ENCODE measurements at regions not wholly inside any gene's neighbourhood (a gene's known extent, or its start where the extent isn't known, plus 50 kb on each side); places are given as distances from the start of the nearest gene placed in this dataset.
"Not testable (repeated sequence)": the region's sequence is repeated elsewhere in the genome, so short reads cannot be mapped to it uniquely, and the experiment has no call there.

DNA sequence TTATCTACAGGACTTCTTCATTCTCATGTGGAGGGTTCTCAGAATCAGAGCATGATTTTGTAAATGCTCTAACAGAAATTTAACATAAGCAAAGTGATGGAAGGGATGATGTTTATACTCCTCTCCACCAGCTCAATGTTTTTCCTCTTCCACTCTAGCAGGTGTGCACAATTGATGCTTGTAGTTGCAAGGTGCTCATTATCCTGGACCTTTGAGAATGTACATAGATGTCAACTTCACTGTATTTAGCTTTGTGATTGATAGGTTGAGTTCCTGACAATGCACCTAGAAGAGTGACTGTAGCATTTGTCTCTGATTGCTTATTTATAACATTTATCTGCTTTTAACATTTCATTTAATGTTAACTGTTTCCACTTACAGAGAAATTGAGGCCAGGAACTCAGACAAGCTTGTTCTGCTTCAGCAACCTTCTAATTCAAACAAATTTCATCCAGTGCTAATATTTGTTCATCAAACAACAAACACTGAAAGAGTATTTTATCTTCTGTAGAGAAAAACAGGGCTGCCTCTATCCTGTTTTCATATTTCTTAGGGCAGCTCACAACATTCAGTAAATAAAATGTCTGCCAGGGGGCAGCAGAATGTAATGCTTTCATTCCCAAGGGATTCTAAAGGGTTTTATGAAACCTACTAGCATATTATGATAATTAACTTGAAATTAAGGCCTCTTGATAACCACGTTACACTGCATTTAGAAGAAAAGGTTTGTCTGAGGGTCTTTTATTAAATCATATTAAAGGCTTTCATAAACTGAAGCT, 127.9 kb upstream of the NOL4 start:
- no peak for DNase-seq (ENCODE audit: low spot score)

DNA sequence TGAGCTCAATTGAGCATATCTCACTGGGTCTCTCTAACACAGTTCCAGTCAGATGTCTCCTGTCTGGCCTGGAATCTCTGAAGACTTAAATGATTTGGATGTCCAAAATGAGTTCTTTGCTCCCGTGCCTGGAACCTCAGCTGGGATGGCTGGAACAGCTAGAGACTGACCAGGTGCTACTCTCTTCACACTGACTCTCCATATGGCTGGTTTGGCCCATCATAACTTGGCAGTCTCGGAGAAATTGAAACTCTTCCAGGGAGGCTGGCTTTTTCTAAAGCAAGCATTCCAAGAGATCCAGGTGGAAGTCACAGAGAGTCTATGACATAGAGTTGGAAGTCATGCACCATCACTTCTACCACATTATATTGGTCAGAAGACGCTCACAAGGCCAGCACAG, 129.6 kb upstream of the NOL4 start:
- DNase-seq (ENCODE audit: low spot score) = no peak

DNA sequence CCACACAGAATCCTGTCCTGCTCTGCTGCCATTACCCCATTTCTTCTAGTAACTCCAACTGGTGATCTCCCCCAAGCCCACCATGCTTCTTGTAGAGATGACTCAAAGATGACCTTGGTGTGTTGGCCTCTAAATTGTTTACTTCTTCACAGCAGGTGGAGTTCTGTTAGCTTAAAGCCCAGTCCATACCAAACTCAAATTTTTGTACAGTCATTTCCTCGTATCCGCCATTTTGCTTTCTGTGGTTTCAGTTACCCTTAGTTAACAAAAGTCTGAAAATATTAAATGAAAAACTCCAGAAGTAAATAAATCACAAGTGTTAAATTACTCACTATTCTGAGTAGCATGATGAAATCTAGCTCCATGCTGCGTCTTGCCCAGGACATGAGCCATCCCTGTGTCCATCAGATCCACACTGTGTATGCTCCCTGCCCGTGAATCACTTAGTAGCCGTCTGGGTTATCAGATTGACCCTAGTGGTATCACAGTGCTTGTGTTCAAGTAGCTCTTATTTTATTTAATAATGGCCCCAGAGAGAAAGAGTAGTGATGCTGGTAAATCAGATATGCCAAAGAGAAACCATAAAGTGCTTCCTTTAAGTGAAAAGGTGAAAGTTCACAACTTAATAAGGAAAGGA, 133.3 kb upstream of the NOL4 start:
- no peak for DNase-seq (ENCODE audit: low spot score)

DNA sequence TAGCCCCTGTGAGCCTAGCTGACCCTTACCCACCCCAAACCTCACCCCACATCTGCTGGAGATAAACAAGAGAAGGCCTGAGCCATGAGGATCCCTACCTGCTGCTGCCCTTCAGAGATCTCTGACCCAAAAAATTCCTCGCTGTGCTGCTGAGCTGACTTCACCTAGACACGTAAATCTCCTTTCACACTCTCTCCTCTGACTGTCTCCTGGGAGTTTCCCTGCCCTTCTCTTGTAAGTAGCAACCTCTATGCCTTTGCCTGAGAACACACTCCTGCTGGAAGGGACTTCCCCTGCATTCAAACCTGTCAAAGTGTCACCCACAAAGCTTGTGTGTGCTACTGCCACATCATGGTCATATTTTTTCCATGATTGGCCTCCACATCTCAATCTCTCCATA, 134.2 kb upstream of the NOL4 start:
- DNase-seq (ENCODE audit: low spot score) = no peak

DNA sequence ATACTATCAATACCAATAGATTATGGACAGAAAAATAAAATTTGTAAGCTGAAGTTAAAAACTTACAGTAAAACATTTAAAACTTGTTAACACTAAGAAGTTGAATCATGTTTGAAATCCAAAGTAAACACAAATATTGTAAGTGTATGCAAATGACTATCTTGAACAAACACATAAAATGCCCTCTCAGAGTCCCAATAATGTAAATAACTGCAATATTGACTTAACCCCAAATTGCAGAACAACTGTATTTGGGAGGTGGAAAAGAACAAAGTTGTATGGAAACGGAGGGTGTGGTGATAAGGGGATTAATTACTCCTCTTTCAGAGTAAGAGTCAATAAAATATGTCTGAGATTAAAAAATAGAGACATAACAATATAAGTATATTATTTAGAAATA, 140.0 kb upstream of the NOL4 start:
- DNase-seq (ENCODE audit: low spot score) = no peak

DNA sequence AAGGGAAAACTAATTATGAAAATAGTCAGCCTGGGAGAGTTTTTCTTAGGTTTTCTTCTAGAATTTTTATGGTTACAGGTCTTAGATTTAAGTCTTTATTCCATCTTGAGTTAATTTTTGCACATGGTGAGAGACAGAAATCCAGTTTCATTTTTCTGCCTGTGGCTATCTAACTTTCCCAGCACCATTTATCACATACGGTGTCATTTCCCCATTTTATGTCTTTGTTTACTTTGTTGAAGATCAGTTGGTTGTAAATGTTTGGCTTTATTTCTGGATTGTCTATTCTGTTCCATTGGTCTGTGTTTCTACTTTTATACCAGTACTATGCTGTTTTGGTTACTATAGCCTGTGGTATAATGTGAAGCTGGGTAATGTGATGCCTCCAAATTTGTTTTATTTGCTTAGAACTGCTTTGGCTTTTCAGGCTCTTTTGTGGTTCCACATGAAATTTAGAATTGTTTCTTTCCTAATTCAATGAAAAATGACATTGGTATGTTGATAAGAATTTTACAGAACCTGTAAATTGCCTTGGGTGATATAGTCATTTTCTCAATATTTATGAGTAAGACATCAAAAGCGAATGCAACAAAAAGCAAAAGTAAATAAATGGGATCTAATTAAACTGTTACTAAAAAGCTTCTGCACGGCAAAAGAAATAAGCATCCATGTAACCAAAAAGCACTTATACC, 146.1 kb upstream of the NOL4 start:
- DNase-seq (ENCODE audit: low spot score) = no peak

DNA sequence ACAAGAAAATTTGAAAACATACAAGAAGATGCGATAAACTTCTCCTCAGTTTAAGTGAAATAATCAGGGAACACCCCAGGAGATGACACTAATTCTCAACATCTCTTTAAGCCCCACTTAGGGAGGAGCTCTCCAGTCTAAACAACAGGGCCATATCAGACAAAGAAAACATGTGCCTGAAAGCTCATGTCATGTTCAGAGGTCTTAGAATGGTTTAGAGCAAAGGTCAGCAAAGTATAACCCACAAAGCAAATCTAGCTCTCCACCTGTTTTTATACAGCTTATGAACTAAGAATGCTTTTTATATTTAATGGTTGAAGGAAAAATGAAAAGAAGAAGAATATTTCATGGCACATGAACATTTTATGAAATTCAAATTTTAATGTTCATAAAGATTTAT, 155.6 kb upstream of the NOL4 start:
- DNase-seq (ENCODE audit: low spot score) = no peak

DNA sequence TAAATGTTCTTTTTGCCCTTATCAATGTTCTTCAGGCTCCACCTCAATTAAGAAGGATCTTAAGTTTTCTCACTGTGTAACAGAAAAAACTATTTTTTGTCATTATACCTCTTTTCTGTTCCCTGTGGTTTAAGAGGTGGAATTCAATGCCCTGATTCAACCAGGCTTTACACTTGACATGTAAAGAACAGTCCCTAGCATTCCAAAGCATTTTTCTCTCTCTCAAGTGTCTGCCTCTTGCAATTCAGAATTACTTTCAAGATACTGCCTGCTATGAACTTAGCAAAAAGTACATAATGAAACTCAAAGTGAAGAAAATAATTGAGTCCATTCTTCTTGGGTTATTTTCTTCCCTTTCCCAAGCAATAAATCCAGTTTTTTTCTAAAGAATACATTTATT, 160.6 kb upstream of the NOL4 start:
- DNase-seq (ENCODE audit: low spot score) = no peak

DNA sequence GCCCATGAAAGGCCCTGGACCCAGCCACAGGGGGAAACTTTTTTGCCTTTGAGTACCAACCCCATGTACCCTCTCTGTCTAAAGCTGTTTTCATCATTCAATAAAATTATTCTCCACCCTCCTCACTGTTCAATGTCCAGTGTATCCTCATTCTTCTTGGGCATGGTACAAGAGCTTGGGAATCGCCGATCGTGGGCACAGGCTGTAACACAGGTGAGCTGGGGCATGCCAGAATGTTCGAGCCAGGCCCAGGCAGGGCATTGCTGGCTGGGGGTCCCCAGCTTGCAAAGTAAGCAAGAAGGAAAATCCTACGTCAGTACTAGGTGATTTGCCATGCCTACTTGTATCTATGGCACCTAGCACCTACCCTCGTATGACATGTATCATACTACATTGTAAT, 162.1 kb upstream of the NOL4 start:
- DNase-seq (ENCODE audit: low spot score) = no peak

DNA sequence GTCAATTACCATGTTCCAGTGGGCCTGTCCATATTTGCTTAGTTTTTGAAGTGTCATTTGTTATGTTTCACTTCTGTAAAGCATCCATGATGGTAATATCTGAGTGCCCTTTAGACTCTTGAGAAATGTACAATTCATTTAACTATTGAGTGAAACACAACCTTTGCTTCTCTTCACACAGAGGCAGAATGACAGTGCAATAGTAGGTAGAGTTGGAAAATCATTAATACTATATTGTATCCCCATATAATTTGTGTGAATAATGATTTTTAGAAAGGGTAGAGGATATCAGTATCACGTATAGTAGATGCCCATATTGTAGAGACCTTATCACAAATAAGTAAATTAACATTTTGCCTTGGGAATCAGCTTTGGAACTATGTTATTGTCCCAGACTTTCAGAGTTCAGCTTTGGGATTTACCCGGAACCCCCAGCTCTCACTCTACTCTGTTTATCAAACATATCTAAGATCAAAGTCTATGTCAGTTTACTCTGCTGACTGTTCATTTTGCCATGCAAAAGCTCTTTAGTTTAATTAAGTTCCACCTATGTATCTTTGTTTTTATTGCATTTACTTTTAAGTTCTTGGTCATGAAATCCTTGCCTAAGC, 172.7 kb upstream of the NOL4 start:
- DNase-seq (ENCODE audit: low spot score) = no peak

DNA sequence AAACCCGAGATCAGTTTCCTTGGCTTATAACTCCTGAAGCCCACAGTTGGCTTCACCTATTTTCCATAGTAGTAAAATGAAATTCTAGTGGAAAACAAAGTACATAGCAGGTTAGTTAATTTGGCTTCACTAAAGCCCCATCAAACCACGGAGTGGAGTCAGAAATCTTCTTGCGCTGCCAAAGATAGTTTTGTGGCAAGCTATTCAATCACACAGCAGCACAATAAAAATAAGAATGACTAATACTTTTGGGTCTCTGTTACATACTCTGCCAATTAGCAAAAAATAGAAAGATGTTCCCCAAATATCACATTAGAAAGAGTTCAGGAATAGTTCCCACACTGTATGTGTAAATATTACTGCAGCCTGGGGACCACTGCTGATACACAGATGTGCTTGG, 175.2 kb upstream of the NOL4 start:
- DNase-seq (ENCODE audit: low spot score) = no peak

DNA sequence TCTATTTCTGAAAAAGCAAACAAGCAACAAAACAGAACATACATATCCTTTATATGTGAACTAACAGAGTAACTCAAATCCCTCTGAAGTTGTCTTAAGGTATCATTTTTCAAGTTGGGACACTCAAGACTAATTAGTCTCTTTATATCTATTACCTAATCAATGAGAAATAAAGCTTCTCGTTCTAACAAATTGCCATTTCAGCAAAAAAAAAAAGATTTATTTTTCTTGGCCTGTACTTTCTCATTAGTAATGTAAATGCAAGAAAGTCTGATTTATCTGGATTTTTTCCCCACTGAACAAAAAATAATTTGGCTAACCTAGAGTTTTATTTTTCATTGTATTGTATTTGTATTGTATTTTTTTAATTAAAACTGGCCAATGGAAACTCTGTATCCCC, 176.1 kb upstream of the NOL4 start:
- no peak for DNase-seq (ENCODE audit: low spot score)

DNA sequence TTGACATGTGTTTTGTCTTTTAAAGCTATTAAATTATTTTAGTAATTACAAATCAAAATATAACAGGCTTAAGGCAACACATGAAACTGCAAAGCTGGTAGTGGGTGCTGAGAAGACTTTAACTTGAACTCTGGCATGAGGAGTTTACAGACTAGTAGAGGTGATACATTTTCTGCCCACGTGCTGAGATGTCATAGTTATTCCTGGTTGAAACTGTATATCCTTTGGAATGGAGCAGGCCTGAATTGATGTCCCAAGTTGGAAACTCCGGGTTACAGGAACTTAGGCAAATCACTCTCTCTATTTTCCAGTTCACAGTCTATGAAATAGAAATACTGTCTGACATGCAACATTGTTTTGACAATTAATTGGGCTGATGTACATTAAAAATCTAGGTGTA, 177.1 kb upstream of the NOL4 start:
- DNase-seq (ENCODE audit: low spot score) = no peak

DNA sequence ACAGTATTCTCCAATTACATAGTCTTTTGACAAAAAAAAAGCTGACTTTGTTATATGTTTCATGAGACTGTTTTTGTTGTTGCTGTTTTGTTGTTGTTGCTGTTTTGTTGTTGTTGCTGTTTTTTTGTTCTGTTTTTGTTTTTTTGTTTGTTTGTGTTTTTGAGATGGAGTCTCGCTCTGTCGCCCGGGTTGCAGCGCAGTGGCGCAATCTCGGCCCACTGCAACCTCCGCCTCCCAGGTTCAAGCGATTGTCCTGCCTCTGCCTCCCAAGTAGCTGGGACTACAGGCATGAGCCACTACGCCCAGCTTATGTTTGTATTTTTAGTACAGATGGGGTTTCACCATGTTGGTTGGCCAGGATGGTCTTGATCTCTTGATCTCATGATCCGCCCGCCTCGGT, 182.8 kb upstream of the NOL4 start:
- not testable (repeated sequence) for DNase-seq (ENCODE audit: low spot score)

DNA sequence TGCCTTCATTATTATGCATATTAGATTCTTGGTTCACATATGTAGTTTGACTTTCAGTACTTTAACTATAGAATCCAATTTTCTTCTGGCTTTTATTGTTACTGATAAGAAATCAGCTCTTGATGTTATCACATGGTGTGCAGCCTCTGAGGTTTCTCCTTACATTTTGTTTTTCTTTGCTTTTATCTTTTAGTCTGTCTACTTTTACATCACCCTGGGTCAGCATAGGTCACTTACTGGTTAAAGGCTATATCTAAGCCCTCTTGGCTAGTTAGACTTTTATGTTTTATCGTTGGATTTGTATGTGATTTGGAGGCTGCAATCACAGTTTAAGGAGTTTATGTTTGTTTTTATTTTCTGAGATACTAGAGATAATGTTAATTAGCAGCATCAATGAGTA, 187.2 kb upstream of the NOL4 start:
- no peak for DNase-seq (ENCODE audit: low spot score)

DNA sequence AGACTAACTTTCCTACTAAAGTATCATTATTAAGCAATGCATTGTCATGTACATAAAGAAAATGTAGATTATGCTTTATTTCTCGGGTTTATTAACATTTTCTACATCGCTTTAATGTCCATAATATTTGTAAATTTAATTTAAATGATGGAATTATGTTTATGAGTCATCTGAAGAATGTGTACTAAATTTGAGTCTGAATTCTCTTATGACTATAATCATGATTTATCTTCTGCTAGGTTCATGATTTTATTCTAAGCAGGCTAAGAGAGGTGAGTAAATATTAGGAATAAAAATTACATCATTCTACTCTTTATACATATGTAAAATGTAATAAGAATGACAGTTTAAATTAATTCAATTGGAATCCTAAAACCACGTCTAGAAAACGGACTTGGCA, 206.3 kb upstream of the NOL4 start:
- DNase-seq (ENCODE audit: low spot score) = no peak

DNA sequence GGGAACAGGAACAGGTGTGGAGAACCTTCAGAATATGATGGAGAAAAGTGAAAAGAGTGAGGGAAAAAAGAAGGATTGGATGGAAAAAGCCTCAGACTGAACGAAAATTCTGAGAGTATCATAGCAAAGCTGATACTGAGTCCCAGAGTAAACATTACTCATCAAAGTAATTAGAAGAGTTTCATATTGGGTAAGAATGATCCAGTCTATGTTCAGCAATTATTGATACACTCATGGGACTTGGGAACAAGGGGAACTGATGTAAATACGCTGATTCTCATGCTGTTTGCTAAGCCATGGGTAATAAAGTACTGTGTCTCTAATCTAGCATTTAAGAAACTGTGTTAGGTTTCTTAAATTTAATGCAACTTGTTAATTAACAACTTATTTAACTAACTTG, 219.9 kb upstream of the NOL4 start:
- no peak for DNase-seq (ENCODE audit: low spot score)

DNA sequence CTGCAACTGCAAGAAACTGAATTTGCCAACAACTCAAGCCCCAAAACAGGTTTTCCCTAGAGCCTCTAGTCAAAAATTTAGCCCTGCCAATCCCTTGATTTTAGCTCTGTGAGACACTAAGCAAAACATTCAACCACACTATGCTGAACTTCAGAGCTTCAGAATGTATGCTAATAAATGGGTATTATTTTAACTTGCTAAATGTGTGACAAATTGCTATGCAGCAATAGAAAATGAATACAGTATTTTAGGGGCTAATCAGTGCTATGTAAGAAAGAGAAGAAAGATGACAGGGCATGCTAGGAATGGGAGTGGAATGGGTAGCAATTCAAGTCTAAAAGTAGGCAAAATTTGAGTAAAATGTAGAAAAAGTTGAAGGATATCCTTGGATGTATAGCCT, 223.9 kb upstream of the NOL4 start:
- no peak for DNase-seq (ENCODE audit: low spot score)

DNA sequence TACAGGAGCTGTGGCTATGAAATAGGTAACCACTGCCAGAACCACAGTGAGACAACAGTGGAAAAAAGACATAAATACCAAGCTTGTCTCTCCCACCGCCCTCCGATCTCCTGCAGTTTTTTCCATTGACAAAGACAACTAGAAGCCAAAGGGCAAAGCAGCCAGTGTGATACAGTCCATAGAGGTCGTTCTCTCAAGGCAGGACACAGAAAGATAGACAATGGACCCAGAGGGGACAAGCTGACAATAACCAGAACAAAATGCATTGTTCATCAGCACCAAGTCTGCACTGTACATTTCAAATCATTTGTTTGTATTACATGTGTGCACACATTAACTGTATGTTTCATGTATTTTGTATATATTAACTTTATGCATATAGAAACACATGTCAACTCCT, 233.0 kb upstream of the NOL4 start:
- DNase-seq (ENCODE audit: low spot score) = no peak

DNA sequence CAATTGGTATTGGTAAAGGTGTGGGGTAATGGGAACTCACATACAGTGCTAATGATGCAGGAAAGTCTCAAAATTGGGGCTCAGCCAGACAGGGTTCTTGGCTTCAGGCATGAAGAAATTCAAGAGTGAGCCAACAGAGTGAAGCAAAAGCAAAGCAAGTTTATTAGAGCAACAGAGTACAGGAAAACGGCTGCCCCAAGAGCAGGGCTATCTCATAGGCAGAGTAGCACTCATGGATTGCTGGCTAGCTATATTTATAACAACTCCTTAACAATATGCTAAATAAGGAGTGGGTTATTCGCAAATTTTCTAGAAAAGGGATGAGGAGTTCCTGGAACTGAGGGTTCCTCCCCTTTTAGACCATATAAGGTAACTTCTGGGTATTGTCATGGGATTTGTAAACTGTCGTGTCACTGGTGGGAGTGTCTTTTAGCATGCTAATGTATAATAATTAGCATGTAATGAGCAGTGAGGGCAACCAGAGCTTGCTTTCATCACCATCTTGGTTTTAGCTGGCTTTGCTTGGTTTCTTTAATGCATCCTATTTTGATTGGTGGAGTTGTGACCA, 233.8 kb upstream of the NOL4 start:
- DNase-seq (ENCODE audit: low spot score) = no peak

DNA sequence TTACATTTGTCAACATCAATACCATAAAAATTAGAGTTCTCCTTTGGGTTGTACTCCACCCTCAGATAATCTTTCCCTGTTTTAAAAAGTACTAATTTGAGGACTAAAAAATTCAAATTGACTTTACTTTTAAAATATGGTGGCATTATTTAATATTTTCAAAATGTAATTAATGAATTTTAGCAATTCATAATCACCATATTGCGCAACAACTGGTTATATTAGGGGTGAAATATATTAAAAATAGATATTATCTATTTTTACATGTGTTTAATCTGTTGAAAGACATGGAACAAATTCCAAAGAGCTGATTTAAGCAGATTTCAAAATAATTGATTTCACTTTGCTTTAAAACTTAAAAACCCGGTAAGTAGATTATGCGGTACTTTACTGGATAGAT, 236.6 kb upstream of the NOL4 start:
- DNase-seq (ENCODE audit: low spot score) = no peak

DNA sequence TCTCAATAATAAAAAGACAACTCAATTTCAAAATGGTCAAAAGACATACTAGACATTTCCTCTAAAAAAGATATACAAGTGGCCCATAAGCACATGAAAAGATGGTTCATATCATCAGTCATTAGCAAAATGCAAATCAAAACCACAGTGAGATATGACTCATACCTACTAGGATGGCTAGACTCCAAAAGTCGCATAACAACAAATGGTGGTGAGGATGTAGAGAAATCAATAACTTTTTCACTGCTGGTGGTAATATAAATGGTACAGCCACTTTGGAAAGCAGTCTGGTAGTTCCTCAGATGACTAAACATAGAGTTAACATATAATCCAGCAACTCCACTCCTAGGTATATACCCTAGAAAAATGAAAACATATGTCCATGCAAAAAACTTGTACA, 242.3 kb upstream of the NOL4 start:
- DNase-seq (ENCODE audit: low spot score) = no peak
